Coronary artery (tissue), 2 donors: ENCODE measurements at regions not wholly inside any gene's neighbourhood (a gene's known extent, or its start where the extent isn't known, plus 50 kb on each side); places are given as distances from the start of the nearest gene placed in this dataset.

Experiments used
- DNase-seq: peaks from one replicate; pipeline ENCODE4 v3.0.0-alpha.2; 2017; ENCODE audit warnings: low spot score
- H3K27ac ChIP-seq, 2 donors: fragments of 200-600 bp; sonication (generic); one replicate each; pipeline ENCODE4 v1.5.1; 2016 to 2019
- H3K4me3 ChIP-seq: fragments of 200-600 bp; sonication (generic); 2 replicates; pipeline ENCODE4 v1.5.1; 2016; ENCODE audit warnings: mild to moderate bottlenecking, moderate library complexity
- CTCF ChIP-seq: fragments of 200-600 bp; sonication (generic); IDR thresholded peaks from one replicate; pipeline ENCODE4 v1.5.1; 2019; ENCODE audit warnings: antibody characterized with exemption

GRCh38 chr13:73782450-73783449 is 351.5 kb downstream of the KLF12 start:
- no peak overlapping the region for H3K4me3 ChIP-seq
- DNase-seq = no peak
- no peak for TF ChIP-seq CTCF
- no peak overlapping the region for H3K27ac ChIP-seq

GRCh38 chr13:73781384-73781783 is 352.8 kb downstream of the KLF12 start:
- no peak for DNase-seq
- H3K27ac ChIP-seq = no peak overlapping the region
- TF ChIP-seq CTCF = no peak
- no peak overlapping the region for H3K4me3 ChIP-seq

- Histone ChIP-seq H3K4me3 (no peak overlapping the region), H3K27ac (no peak overlapping the region)
- DNase-seq = no peak
- TF ChIP-seq CTCF = no peak
These were observed 354.3 kb downstream of the KLF12 start for GRCh38 chr13:73779881-73780280.

GRCh38 chr13:73778242-73778864 is 355.9 kb downstream of the KLF12 start:
- Histone ChIP-seq H3K27ac (no peak overlapping the region), H3K4me3 (no peak overlapping the region)
- TF ChIP-seq CTCF = no peak
- no peak for DNase-seq

- no peak overlapping the region for H3K4me3 ChIP-seq
- H3K27ac ChIP-seq = no peak overlapping the region
- no peak for DNase-seq
- no peak for TF ChIP-seq CTCF
These were observed 357.1 kb downstream of the KLF12 start for GRCh38 chr13:73777134-73777533.

GRCh38 chr13:73776151-73776785 is 357.9 kb downstream of the KLF12 start:
- Histone ChIP-seq H3K27ac (no peak overlapping the region), H3K4me3 (no peak overlapping the region)
- no peak for TF ChIP-seq CTCF
- DNase-seq = no peak
